Erythroblast (primary cell): ENCODE measurements at regions not wholly inside any gene's neighbourhood (a gene's known extent, or its start where the extent isn't known, plus 50 kb on each side); places are given as distances from the start of the nearest gene placed in this dataset.

Experiments
- GATA1 ChIP-seq: IDR thresholded peaks from 2 replicates; pipeline ENCODE4 v1.6.1; 2011; ENCODE audit warnings: low read depth, mild to moderate bottlenecking, control low read depth, low read length, moderate library complexity
- POLR2A ChIP-seq: IDR thresholded peaks from 2 replicates; pipeline ENCODE4 v1.6.1; 2011; ENCODE audit warnings: mild to moderate bottlenecking, low read length

DNA sequence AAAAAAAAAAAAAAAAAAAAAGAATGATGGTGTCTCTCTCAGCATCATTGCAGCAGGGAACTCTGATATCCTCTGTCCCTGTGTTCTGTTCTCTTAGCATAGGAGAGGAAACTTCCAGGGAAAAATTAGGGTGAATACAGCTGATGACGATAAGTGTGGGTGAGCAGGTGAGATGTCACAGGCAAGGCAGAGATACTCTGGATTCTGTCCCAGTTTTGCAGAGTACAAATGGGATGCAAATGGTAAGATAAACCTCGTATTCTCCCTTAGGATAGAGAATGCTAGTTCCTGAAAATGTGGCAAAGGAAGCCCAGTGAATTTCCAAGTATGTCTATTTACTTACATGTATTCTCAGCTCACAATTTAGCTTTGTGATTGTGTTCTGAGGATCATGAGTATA is 671.6 kb upstream of the BOD1L1 start:
- TF ChIP-seq GATA1: no peak
- TF ChIP-seq POLR2A: no peak
